Activated B cell treated with CpG ODN at 0.5 μM for 24 hours (primary cell): ENCODE measurements at regions not wholly inside any gene's neighbourhood (a gene's known extent, or its start where the extent isn't known, plus 50 kb on each side); places are given as distances from the start of the nearest gene placed in this dataset.

ENCODE experiments used
- ATAC-seq: fragments of 200-7000 bp; cut with Tn5 transposase; one replicate; pipeline ENCODE4 v1.10.0; 2021; ENCODE audit warnings: low read depth, mild to moderate bottlenecking, moderate library complexity
- CTCF ChIA-PET: fragments of 350-600 bp; sonication (Branson Sonifier 250); formaldehyde crosslinking; loops from one replicate; lab custom pipeline; 2021; ENCODE audit warnings: antibody characterized with exemption; lab: Charles Lee
- POLR2A ChIA-PET: fragments of 350-600 bp; sonication (Branson Sonifier 250); formaldehyde crosslinking; loops from one replicate; lab custom pipeline; 2021; ENCODE audit warnings: antibody characterized with exemption; lab: Charles Lee
- DNase-seq: peaks from one replicate; pipeline ENCODE4 v3.0.0; 2022
- H3K27ac Mint-ChIP-seq: one replicate; pipeline ENCODE4 v1.8.0; 2020; ENCODE audit warnings: mixed read lengths
- H3K27me3 Mint-ChIP-seq: one replicate; pipeline ENCODE4 v1.8.0; 2021; ENCODE audit warnings: mixed read lengths
- H3K36me3 Mint-ChIP-seq: one replicate; pipeline ENCODE4 v1.8.0; 2021; ENCODE audit warnings: low read depth, mixed read lengths
- H3K4me1 Mint-ChIP-seq: one replicate; pipeline ENCODE4 v1.8.0; 2021; ENCODE audit warnings: mixed read lengths
- H3K4me3 Mint-ChIP-seq: one replicate; pipeline ENCODE4 v1.8.0; 2020; ENCODE audit warnings: mild to moderate bottlenecking, mixed read lengths
- H3K9me3 Mint-ChIP-seq: one replicate; pipeline ENCODE4 v1.8.0; 2020; ENCODE audit warnings: mixed read lengths
- intact Hi-C: fragments of 100-400 bp; cut with micrococcal nuclease; formaldehyde crosslinking; loops from one replicate; pipeline ENCODE4 v1.15.1; 2024
- TF ChIP-seq, protein P1 (sequence below): fragments of 200-600 bp; IDR thresholded peaks from one replicate; pipeline ENCODE4 v1.8.0; 2022; ENCODE audit warnings: antibody characterized with exemption, mild to moderate bottlenecking

DNA sequence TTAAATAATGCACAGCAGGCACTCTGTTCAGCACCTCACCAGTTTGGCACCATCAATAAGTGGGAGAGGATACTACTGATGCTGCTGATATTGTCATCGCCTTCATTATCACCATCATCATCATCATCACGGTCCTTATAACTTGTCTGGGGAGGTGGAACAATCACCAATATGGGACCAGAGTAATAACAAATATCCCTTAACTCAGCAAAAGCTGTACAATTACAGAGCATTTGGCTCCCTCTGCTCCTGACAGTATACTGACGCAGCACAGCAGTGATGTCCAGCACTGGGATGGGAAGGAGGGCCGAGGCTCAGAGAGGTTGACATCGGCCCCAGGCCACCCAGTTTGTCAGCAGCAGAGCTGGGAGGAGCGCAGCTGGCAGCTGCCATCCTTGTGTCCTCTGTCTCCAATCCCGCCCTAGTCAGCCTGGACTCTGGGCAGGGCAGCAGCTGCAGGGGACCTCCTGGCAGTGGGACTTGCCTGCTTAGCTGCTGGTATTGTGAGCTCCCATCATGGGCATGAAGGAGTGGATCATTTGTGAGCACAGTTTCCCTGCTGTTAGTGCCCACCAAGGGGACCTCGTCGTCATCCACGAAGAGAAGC, 90.0 kb downstream of the DHCR7 start:
- Mint-ChIP-seq H3K27ac (no peak overlapping the region), H3K4me1 (no peaks in the 10 kb centered on the region), H3K9me3 (no peaks in the 10 kb centered on the region), H3K36me3 (no peaks in the 10 kb centered on the region), H3K27me3 (peaks cover 8% of the 10 kb centered on the region), H3K4me3 (no peak overlapping the region)
- ChIA-PET CTCF (interaction anchor here (0.6 kb wide), 1 partner anchor 65 kb away, joined by 3 read pairs; no protein-coding TSS in a partner anchor), POLR2A (no interaction called here)
- DNase-seq (no peak), ATAC-seq (no peak)
- TF ChIP-seq, protein P1, sequence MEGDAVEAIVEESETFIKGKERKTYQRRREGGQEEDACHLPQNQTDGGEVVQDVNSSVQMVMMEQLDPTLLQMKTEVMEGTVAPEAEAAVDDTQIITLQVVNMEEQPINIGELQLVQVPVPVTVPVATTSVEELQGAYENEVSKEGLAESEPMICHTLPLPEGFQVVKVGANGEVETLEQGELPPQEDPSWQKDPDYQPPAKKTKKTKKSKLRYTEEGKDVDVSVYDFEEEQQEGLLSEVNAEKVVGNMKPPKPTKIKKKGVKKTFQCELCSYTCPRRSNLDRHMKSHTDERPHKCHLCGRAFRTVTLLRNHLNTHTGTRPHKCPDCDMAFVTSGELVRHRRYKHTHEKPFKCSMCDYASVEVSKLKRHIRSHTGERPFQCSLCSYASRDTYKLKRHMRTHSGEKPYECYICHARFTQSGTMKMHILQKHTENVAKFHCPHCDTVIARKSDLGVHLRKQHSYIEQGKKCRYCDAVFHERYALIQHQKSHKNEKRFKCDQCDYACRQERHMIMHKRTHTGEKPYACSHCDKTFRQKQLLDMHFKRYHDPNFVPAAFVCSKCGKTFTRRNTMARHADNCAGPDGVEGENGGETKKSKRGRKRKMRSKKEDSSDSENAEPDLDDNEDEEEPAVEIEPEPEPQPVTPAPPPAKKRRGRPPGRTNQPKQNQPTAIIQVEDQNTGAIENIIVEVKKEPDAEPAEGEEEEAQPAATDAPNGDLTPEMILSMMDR, result no peak
- intact Hi-C loops, result no loop called here

DNA sequence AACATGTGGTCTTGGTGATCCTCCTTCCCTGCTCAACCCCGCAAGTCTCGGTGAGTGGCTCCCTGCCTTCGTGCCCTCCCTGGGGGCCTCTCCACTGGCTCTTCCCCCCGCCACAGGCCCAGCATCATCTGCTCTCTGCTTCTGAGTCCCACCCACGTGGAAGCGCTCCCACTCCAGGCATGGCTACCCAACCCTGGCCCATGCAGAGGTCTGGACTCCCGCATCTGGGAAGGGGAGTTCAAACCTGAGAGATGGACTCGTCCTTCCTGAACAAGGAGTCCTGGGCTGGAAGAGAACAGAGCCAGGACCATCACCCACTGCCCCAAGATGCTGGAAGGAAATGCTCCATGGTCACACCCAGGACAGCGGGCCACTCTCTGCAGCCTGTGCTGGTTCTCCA, 90.8 kb downstream of the DHCR7 start:
- Mint-ChIP-seq H3K27me3 (peaks cover 11% of the 10 kb centered on the region), H3K9me3 (no peaks in the 10 kb centered on the region), H3K4me1 (no peaks in the 10 kb centered on the region), H3K27ac (no peak overlapping the region), H3K36me3 (no peaks in the 10 kb centered on the region), H3K4me3 (no peak overlapping the region)
- ChIA-PET POLR2A (no interaction called here), CTCF (no interaction called here)
- no peak for DNase-seq
- ATAC-seq, result no peak
- intact Hi-C loops, result no loop called here
- TF ChIP-seq, protein P1, result no peak

DNA sequence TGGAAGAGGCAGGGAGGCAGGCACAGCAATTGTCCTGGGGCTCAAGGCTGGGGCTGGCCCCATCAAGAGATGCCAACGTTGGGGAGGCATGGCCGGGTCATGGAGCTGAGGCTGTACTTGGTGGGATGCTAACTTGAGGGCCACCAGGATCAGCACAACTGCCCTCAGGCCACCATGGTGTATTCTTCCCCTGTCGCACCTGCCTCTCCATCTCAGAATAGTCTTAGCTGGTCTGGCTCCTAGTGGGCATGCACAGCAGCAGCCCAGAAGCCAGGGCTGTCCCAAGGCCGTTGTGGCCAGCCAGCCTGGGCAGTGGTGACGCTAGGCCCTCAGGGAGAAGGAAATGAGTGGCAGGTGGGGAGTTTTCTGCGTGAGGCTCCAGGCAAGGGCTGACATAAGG, 91.3 kb downstream of the DHCR7 start:
- ATAC-seq, result no peak
- Mint-ChIP-seq H3K27ac (no peak overlapping the region), H3K4me1 (no peaks in the 10 kb centered on the region), H3K36me3 (no peaks in the 10 kb centered on the region), H3K27me3 (peaks cover 11% of the 10 kb centered on the region), H3K9me3 (no peaks in the 10 kb centered on the region), H3K4me3 (no peak overlapping the region)
- intact Hi-C loops, result no loop called here
- TF ChIP-seq, protein P1, result no peak
- ChIA-PET CTCF (no interaction called here), POLR2A (no interaction called here)
- no peak for DNase-seq

DNA sequence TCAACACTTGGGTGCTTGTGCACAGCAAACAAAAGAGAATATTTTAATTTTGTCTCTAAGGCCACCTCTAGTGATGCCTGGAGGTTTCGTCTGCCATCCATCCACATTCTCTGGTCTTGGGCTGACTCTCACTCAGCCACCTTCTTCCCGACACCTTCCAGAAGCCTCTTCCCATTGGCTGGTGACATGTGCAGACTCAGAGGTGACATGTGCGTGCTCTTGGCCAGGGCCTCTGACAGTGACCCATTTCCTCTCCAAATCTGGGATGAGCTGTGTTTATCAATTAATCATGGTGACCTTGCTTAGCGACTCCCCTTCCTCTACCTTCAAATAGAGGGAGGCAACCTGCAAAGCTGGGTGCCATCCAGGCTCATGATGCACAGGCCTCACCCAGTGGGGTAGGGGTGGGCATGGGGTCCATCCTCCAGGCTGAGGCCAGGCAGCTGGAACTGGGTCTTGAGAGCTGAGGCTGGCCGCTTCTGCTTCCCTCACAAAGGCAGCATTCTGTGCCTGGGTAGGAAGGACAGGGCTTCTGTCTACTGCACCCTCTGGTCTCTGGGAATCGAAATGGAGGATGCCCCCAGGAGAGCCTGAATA, 91.8 kb downstream of the DHCR7 start:
- ChIA-PET POLR2A (no interaction called here), CTCF (no interaction called here)
- Mint-ChIP-seq H3K27me3 (peaks cover 14% of the 10 kb centered on the region), H3K27ac (no peak overlapping the region), H3K4me3 (no peak overlapping the region), H3K36me3 (no peaks in the 10 kb centered on the region), H3K4me1 (no peaks in the 10 kb centered on the region), H3K9me3 (no peaks in the 10 kb centered on the region)
- no peak for ATAC-seq
- TF ChIP-seq, protein P1, result no peak
- no peak for DNase-seq
- intact Hi-C loops, result no loop called here

DNA sequence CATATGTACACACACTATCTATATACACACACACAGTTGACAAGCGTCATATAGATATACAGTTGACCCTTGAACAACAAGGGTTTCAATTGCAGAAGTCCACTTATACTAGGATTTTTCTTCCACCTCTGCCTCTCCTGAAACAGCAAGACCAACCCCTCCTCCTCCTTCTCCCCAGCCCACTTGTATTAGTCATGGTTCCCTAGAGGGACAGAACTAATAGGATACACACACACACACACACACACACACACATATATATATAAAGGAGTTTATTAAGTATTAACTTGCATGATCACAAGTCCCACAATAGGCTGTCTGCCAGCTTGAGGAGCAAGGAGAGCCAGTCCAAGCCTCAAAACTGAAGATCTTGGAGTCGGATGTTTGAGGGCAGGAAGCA, 92.9 kb downstream of the DHCR7 start:
- no peaks in the 10 kb centered on the region for H3K36me3 Mint-ChIP-seq
- H3K4me3 Mint-ChIP-seq, result no peak overlapping the region
- H3K9me3 Mint-ChIP-seq, result no peaks in the 10 kb centered on the region
- TF ChIP-seq, protein P1, result no peak
- H3K27ac Mint-ChIP-seq, result no peak overlapping the region
- H3K4me1 Mint-ChIP-seq, result no peaks in the 10 kb centered on the region
- ChIA-PET CTCF (no interaction called here), POLR2A (no interaction called here)
- no peak for DNase-seq
- intact Hi-C loops, result no loop called here
- no peak for ATAC-seq
- peaks cover 16% of the 10 kb centered on the region for H3K27me3 Mint-ChIP-seq
